ENCODE measurements at regions not wholly inside any gene's neighbourhood (a gene's known extent, or its start where the extent isn't known, plus 50 kb on each side); places are given as distances from the start of the nearest gene placed in this dataset.
A peak's percentile ranks its signal among the peaks of the same experiment; 100 is the strongest.

GRCh38 chr3:124535306-124535705 is 194.9 kb upstream of the UMPS start:
- intact Hi-C loops (cut with DNase I; ENCODE audit: low total_unique reads), result no loop called here
- Histone ChIP-seq H3K27me3 (no peaks in the 10 kb centered on the region), H3K27ac (no peak overlapping the region), H3K36me3 (no peaks in the 10 kb centered on the region), H3K4me3 (no peak overlapping the region), H3K9me3 (no peaks in the 10 kb centered on the region), H3K4me1 (no peaks in the 10 kb centered on the region)
- DNase-seq (ENCODE audit: low spot score in 2 of 2), result no peak
- no peak for TF ChIP-seq POLR2AphosphoS5 (IDR thresholded peaks at IDR 0.05)

- intact Hi-C loops (cut with DNase I; ENCODE audit: low total_unique reads), result loop anchor here (10.0 kb wide), 1 partner anchor 1504 kb away; no protein-coding TSS in a partner anchor
- H3K9me3 ChIP-seq, result no peaks in the 10 kb centered on the region
- TF ChIP-seq CTCF (IDR thresholded peaks at IDR 0.05), result no peak
- no peak for TF ChIP-seq POLR2AphosphoS5 (IDR thresholded peaks at IDR 0.05)
- TF ChIP-seq POLR2A (IDR thresholded peaks at IDR 0.05), result no peak
- H3K27me3 ChIP-seq, result no peaks in the 10 kb centered on the region
- H3K4me3 ChIP-seq, result no peak overlapping the region
- no peak overlapping the region for H3K27ac ChIP-seq
- no peaks in the 10 kb centered on the region for H3K4me1 ChIP-seq
- no peak for DNase-seq (ENCODE audit: low spot score in 2 of 2)
- no peaks in the 10 kb centered on the region for H3K36me3 ChIP-seq
Measured at GRCh38 chr3:124540550-124541211, 189.6 kb upstream of the UMPS start.

GRCh38 chr3:124542214-124542869 is 187.9 kb upstream of the UMPS start:
- intact Hi-C loops (cut with DNase I; ENCODE audit: low total_unique reads), result loop anchor here (10.0 kb wide), 1 partner anchor 1502 kb away; no protein-coding TSS in a partner anchor
- no peak for TF ChIP-seq CTCF (IDR thresholded peaks at IDR 0.05)
- TF ChIP-seq POLR2A (IDR thresholded peaks at IDR 0.05), result no peak
- TF ChIP-seq POLR2AphosphoS5 (IDR thresholded peaks at IDR 0.05), result no peak
- H3K27ac ChIP-seq, result no peak overlapping the region
- H3K4me3 ChIP-seq, result no peak overlapping the region
- no peaks in the 10 kb centered on the region for H3K36me3 ChIP-seq
- H3K27me3 ChIP-seq, result no peaks in the 10 kb centered on the region
- no peaks in the 10 kb centered on the region for H3K4me1 ChIP-seq
- DNase-seq (ENCODE audit: low spot score in 2 of 2), result no peak
- H3K9me3 ChIP-seq, result no peaks in the 10 kb centered on the region

DNA sequence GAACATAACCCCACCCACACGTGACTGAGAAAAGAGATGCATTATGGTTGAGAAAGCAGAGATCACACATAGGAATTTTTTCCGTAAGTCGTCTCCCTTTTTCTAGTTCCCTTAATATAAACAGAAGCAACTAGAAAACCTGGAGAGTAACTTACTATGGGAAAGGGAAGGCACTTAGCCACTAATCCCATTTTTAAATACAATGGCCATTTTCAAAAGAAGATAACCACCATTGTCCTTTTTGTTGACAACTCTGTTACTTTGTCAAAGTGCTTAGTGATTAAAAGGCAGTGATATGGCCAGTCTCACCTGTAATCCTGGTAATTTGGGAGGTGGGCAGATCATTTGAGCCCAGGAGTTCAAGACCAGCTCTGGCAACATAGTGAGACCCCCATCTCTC is 184.4 kb upstream of the UMPS start:
- Histone ChIP-seq H3K4me1 (no peaks in the 10 kb centered on the region), H3K27me3 (no peaks in the 10 kb centered on the region), H3K27ac (no peak overlapping the region), H3K36me3 (no peaks in the 10 kb centered on the region), H3K4me3 (no peak overlapping the region), H3K9me3 (no peaks in the 10 kb centered on the region)
- intact Hi-C loops (cut with DNase I; ENCODE audit: low total_unique reads), result loop anchor here (10.0 kb wide), 1 partner anchor 1499 kb away; no protein-coding TSS in a partner anchor
- TF ChIP-seq POLR2AphosphoS5 (IDR thresholded peaks at IDR 0.05) (no peak), POLR2A (IDR thresholded peaks at IDR 0.05) (no peak), CTCF (IDR thresholded peaks at IDR 0.05) (no peak)
- no peak for DNase-seq (ENCODE audit: low spot score in 2 of 2)

DNA sequence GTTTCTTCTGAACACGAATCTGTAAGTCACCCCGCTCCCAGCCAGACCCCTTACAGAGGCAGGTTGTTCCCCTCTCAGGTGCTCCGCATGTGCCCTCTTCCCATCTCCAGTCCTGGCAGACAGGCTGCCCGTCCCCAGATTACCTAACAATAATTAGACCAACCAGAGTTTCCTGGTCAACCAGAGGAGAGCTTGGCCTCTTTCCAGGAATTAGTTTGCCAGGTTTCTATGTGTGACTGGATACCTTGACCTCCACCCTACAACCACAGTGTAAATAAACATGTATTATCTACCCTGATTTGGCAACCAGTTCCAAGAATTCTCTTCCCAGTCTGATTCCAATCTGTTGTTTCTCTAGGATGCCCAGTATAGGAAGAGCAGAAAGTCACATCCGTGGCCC is 178.0 kb upstream of the UMPS start:
- TF ChIP-seq CTCF (IDR thresholded peaks at IDR 0.05) (no peak), POLR2AphosphoS5 (IDR thresholded peaks at IDR 0.05) (no peak), POLR2A (IDR thresholded peaks at IDR 0.05) (no peak)

More for the DNA sequence above, 178.0 kb upstream of the UMPS start:
- H3K27me3 ChIP-seq, result no peaks in the 10 kb centered on the region
- no peaks in the 10 kb centered on the region for H3K9me3 ChIP-seq
- intact Hi-C loops (cut with DNase I; ENCODE audit: low total_unique reads), result no loop called here
- peak in 1 of 2 donors; percentile 53 for DNase-seq (ENCODE audit: low spot score in 2 of 2)
- no peaks in the 10 kb centered on the region for H3K36me3 ChIP-seq
- H3K27ac ChIP-seq, result no peak overlapping the region
- no peaks in the 10 kb centered on the region for H3K4me1 ChIP-seq
- no peak overlapping the region for H3K4me3 ChIP-seq
